GM23338 (cell line): ENCODE measurements at regions not wholly inside any gene's neighbourhood (a gene's known extent, or its start where the extent isn't known, plus 50 kb on each side); places are given as distances from the start of the nearest gene placed in this dataset.

Source experiments
- ATAC-seq: fragments of 200-7000 bp; cut with Tn5 transposase; 3 replicates; pipeline ENCODE4 v1.9.1; 2020
- DNase-seq: peaks from one replicate; pipeline ENCODE4 v3.0.0-alpha.2; 2015; ENCODE audit warnings: low spot score
- H2AFZ ChIP-seq: fragments of 200-600 bp; sonication (generic); 2 replicates; pipeline ENCODE4 v1.8.0; 2016; ENCODE audit warnings: antibody characterized with exemption, mild to moderate bottlenecking, moderate library complexity
- H3F3A ChIP-seq: fragments of 200-600 bp; sonication (generic); replicated peaks from 2 replicates; pipeline ENCODE4 v1.8.0; 2017; ENCODE audit warnings: antibody characterized with exemption, mixed run types, low read depth
- H3K27ac ChIP-seq: fragments of 200-600 bp; sonication (generic); 2 replicates; pipeline ENCODE4 v1.6.1; 2016; ENCODE audit warnings: low read depth
- H3K27me3 ChIP-seq: fragments of 200-600 bp; sonication (generic); 2 replicates; pipeline ENCODE4 v1.8.0; 2016; ENCODE audit warnings: mild to moderate bottlenecking, mixed run types, moderate library complexity; ENCODE audit not compliant: insufficient read depth
- H3K36me3 ChIP-seq: fragments of 200-600 bp; sonication (generic); 2 replicates; pipeline ENCODE4 v1.8.0; 2016; ENCODE audit warnings: mild to moderate bottlenecking; ENCODE audit not compliant: insufficient read depth
- H3K4me1 ChIP-seq: fragments of 200-600 bp; sonication (generic); 2 replicates; pipeline ENCODE4 v1.8.0; 2016; ENCODE audit warnings: mild to moderate bottlenecking, moderate library complexity; ENCODE audit not compliant: insufficient read depth
- H3K4me2 ChIP-seq: fragments of 200-600 bp; sonication (generic); 2 replicates; pipeline ENCODE4 v1.7.1; 2017; ENCODE audit warnings: mixed run types
- H3K4me3 ChIP-seq: fragments of 200-600 bp; sonication (generic); 2 replicates; pipeline ENCODE4 v1.6.1; 2016; ENCODE audit warnings: mixed run types
- H3K79me2 ChIP-seq: fragments of 200-600 bp; sonication (generic); replicated peaks from 2 replicates; pipeline ENCODE4 v1.8.0; 2017; ENCODE audit warnings: mild to moderate bottlenecking; ENCODE audit not compliant: insufficient read depth
- H3K9me2 ChIP-seq: fragments of 200-600 bp; sonication (generic); 2 replicates; pipeline ENCODE4 v1.8.0; 2017; ENCODE audit not compliant: insufficient read depth
- H4K20me1 ChIP-seq: fragments of 200-600 bp; sonication (generic); replicated peaks from 2 replicates; pipeline ENCODE4 v1.8.0; 2017; ENCODE audit warnings: mild to moderate bottlenecking; ENCODE audit not compliant: insufficient read depth
- H3K27ac Mint-ChIP-seq: 2 replicates; pipeline ENCODE4 v1.8.0; 2020; ENCODE audit warnings: inconsistent platforms, mild to moderate bottlenecking, moderate library complexity, mixed read lengths
- H3K27me3 Mint-ChIP-seq: 3 replicates; pipeline ENCODE4 v1.8.0; 2022; ENCODE audit warnings: low read depth, mild to moderate bottlenecking, moderate library complexity, mixed read lengths, inconsistent platforms; ENCODE audit not compliant: insufficient read depth, poor library complexity
- H3K36me3 Mint-ChIP-seq: 3 replicates; pipeline ENCODE4 v1.8.0; 2021; ENCODE audit warnings: low read depth, mild to moderate bottlenecking, inconsistent platforms, moderate library complexity, mixed read lengths
- H3K4me1 Mint-ChIP-seq: 3 replicates; pipeline ENCODE4 v1.8.0; 2020; ENCODE audit warnings: mild to moderate bottlenecking, inconsistent platforms, mixed read lengths
- H3K4me3 Mint-ChIP-seq: 3 replicates; pipeline ENCODE4 v1.8.0; 2021; ENCODE audit warnings: moderate library complexity, mild to moderate bottlenecking, inconsistent platforms, mixed read lengths
- H3K9me3 Mint-ChIP-seq: 3 replicates; pipeline ENCODE4 v1.8.0; 2020; ENCODE audit warnings: moderate library complexity, mild to moderate bottlenecking, inconsistent platforms, mixed read lengths
- CREB1 ChIP-seq: fragments of 250-450 bp; sonication (Bioruptor Pico); IDR thresholded peaks from 2 replicates; pipeline ENCODE4 v1.5.0; 2020; ENCODE audit warnings: low read depth, mild to moderate bottlenecking, moderate library complexity
- CTCF ChIP-seq, 2 experiments: fragments of 200-600 bp in 1 of 2; sonication (generic) in 1 of 2; conservative IDR thresholded peaks; 2 replicates each; pipeline versions ENCODE4 v1.5.1 to v1.6.1; 2016 to 2017; ENCODE audit warnings: antibody characterized with exemption in 2 of 2, low read depth in 2 of 2, mild to moderate bottlenecking in 2 of 2, moderate library complexity in 1 of 2
- ETS1 ChIP-seq: IDR thresholded peaks from 2 replicates; pipeline ENCODE4 v1.6.1; 2016; ENCODE audit warnings: antibody characterized with exemption
- EZH2 ChIP-seq: fragments of 200-600 bp; sonication (generic); IDR thresholded peaks from one replicate; pipeline ENCODE4 v1.8.0; 2017; ENCODE audit warnings: antibody characterized with exemption, mild to moderate bottlenecking, low read depth; ENCODE audit not compliant: unreplicated experiment
- EZH2phosphoT487 ChIP-seq: fragments of 200-600 bp; sonication (generic); IDR thresholded peaks from one replicate; pipeline ENCODE4 v1.8.1; 2018; ENCODE audit warnings: antibody characterized with exemption; ENCODE audit not compliant: unreplicated experiment
- JUNB ChIP-seq: IDR thresholded peaks from one replicate; pipeline ENCODE4 v1.6.1; 2016; ENCODE audit warnings: antibody characterized with exemption; ENCODE audit not compliant: unreplicated experiment
- NANOG ChIP-seq: IDR thresholded peaks from 2 replicates; pipeline ENCODE4 v1.6.1; 2016; ENCODE audit warnings: antibody characterized with exemption, borderline replicate concordance
- POLR2AphosphoS5 ChIP-seq: IDR thresholded peaks from 2 replicates; pipeline ENCODE4 v1.6.1; 2016; ENCODE audit warnings: antibody characterized with exemption, low read depth
- REST ChIP-seq: IDR thresholded peaks from one replicate; pipeline ENCODE4 v1.6.1; 2018; ENCODE audit warnings: antibody characterized with exemption; ENCODE audit not compliant: unreplicated experiment
- STAT1 ChIP-seq: IDR thresholded peaks from one replicate; pipeline ENCODE4 v1.6.1; 2016; ENCODE audit warnings: antibody characterized with exemption; ENCODE audit not compliant: unreplicated experiment
- ZNF114 ChIP-seq: fragments of 250-450 bp; sonication (Bioruptor Pico); IDR thresholded peaks from 2 replicates; pipeline ENCODE4 v1.5.0; 2020; ENCODE audit warnings: mild to moderate bottlenecking, moderate library complexity
- ZNF331 ChIP-seq: fragments of 250-450 bp; sonication (Bioruptor Pico); IDR thresholded peaks from 2 replicates; pipeline ENCODE4 v1.5.0; 2020; ENCODE audit warnings: low read depth, mild to moderate bottlenecking, moderate library complexity
- ZNF462 ChIP-seq: fragments of 250-450 bp; sonication (Bioruptor Pico); IDR thresholded peaks from 2 replicates; pipeline ENCODE4 v1.5.0; 2020; ENCODE audit warnings: mild to moderate bottlenecking, moderate library complexity

- Histone ChIP-seq H3K4me2 (no peak overlapping the region), H4K20me1 (no peaks in the 10 kb centered on the region; the same call in 1 of the 2 replicates), H3K4me3 (no peak overlapping the region), H3K4me1 (no peaks in the 10 kb centered on the region), H3K9me2 (no peaks in the 10 kb centered on the region), H3K79me2 (no peaks in the 10 kb centered on the region), H2AFZ (no peak overlapping the region), H3K27ac (no peak overlapping the region), H3K36me3 (no peaks in the 10 kb centered on the region), H3F3A (no peaks in the 10 kb centered on the region), H3K27me3 (no peaks in the 10 kb centered on the region)
- no peak overlapping the region for H3K27ac Mint-ChIP-seq
- H3K4me1 Mint-ChIP-seq, result no peaks in the 10 kb centered on the region
- H3K4me3 Mint-ChIP-seq, result no peak overlapping the region
- H3K27me3 Mint-ChIP-seq, result no peaks in the 10 kb centered on the region
- H3K36me3 Mint-ChIP-seq, result no peaks in the 10 kb centered on the region
- H3K9me3 Mint-ChIP-seq, result no peaks in the 10 kb centered on the region
- ATAC-seq (no peak), DNase-seq (no peak)
- TF ChIP-seq ETS1, result no peak
- TF ChIP-seq ZNF331 (CRISPR knock-in tag), result no peak
- no peak for TF ChIP-seq NANOG
- no peak for TF ChIP-seq STAT1
- no peak for TF ChIP-seq ZNF114 (CRISPR knock-in tag)
- no peak for TF ChIP-seq EZH2phosphoT487
- TF ChIP-seq EZH2, result no peak
- no peak for TF ChIP-seq CTCF (conservative IDR thresholded peaks at IDR 0.05; ENCODE audit: low read depth in 2 of 2)
- TF ChIP-seq ZNF462 (CRISPR knock-in tag), result no peak
- TF ChIP-seq CREB1, result no peak
- TF ChIP-seq REST, result no peak
- TF ChIP-seq POLR2AphosphoS5, result no peak
- no peak for TF ChIP-seq JUNB
These were observed 115.2 kb upstream of the SERBP1 start for GRCh38 chr1:67545364-67545763.
